NCI-H510A treated with DMSO at 0.1 percent for 48 hours (cell line): ENCODE measurements at regions not wholly inside any gene's neighbourhood (a gene's known extent, or its start where the extent isn't known, plus 50 kb on each side); places are given as distances from the start of the nearest gene placed in this dataset.

Experiments
- DNase-seq: peaks from one replicate; lab custom pipeline; 2025; lab: John Stamatoyannopoulos, UW

- DNase-seq: no peak
Measured at GRCh38 chr7:137172105-137172590, 171.4 kb downstream of the PTN start.

DNA sequence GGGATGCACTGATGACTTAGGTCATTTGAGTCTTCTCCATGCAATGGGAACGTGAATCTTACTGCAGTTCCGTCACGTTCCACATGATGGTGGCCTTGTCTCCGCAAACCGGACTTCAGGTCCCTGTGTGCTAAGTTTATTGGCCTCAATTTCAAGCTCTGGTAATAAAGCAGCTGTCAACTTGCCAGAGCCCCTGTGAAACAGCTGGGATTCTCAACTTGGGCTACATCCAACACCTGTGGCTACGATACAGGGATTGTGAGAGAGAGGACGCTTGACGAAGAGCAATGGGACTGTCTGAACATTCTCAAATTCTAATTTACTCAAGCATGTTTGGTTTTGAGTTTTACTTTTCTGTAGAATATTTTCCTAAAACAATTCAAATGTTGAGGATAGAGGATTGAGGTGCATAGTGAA lies 174.2 kb downstream of the PTN start:
- DNase-seq: peak; percentile 66

GRCh38 chr7:137167609-137168008 lies 175.9 kb downstream of the PTN start:
- DNase-seq: no peak

DNA sequence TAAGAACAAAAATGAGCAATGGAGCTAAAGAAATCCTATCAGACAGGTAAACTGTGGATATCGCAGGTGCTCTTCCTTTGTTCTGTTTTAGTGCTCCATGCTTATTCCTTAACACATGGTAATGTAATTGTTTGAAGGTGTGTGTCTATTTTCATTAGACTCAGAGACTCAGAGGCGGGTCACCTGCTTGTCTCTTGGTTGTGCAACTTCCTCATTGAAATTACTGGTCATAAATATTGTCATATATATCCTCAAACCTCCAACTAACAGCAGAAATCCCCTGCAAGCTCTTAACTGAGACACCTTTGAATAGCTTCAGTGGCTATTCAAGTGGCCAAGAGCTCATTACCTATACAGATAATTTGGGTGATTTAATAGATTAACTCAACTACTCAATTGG lies 177.2 kb downstream of the PTN start:
- no peak for DNase-seq

DNA sequence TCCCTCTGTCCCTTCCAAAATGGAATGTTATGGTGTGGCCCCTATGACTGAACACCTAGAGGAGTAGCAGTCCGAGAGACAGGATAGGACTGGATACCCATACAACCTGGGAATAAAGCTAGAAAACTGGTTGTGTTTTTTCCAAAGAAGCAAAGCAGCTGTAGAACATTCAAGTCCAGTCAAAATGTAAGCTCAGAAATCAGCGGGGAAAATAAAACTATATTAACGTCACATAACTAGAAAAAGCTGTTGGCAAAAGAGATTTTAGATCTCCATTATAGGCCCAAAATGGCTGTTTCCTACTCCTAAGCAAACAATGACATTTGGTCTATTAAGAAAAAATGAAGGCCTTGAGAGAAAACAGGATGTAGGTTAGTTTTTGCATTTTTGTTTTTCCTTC lies 177.7 kb downstream of the PTN start:
- no peak for DNase-seq

DNA sequence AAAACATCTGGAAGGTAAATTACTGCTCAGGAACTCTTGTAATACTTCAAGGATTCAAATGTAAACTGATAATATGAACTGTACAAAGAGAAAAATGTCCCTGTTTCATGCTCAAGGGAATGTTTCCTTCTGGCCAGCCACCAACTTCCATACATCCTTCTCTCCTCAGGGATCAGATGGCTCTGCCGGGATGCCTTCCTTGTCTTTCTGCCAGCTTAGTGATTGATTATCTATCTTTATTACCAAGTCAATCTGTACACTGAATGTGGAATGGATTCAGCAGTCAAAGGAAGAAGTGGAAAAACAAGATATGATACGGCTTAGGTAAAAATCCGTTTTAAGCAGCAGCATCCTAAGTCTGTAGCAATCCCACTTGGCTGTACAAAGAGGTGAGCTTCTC lies 178.3 kb downstream of the PTN start:
- no peak for DNase-seq

DNA sequence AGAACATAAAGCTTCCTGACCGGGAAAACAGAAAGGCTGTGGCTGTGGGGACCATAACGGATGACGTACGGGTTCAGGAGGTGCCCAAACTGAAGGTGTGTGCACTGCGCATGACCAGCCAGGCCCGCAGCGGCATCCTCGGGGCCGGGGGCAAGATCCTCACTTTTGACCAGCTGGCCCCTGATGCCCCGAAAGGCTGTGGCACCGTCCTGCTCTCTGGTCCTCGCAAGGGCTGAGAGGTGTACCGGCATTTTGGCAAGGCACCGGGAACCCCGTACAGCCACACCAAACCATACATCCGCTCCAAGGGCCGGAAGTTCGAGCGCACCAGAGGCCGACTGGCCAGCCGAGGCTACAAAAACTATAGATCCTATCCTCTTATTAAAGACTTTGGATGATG lies 179.3 kb downstream of the PTN start:
- no peak for DNase-seq

DNA sequence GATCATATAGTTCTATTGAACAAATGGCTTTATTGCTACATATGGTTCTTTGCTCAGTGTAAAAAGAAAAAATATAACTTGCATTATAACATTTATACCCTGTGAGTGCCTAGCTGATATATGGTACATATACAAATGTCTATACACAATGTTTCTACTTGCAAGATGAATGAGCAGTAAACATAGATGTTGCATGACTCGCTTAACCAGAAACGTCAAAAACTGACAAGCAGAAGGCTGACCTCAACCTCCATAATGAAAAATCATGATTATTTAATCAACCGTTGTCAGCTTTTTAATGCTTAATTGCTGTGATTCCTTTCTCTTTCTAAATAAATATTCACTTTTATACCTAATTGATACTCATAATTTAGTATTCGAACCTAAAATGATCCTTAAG lies 183.3 kb downstream of the PTN start:
- no peak for DNase-seq

DNA sequence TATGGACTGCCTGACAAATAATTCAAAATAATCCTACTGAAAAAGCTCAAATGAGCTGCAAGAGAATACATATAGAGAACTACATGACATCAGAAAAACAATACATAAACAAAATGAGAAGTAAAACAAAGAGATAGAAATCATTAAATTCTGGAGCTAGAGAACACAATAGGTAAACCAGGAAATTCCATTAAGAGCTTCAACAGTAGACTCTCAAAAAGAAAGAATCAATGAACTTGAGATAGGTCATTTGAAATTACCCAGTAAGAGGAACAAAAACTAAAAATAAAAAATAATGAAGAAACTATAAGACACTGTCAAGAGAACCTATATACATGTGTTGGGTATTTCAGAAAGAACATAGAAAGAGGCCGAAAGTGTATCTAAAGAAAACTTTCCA lies 186.3 kb downstream of the PTN start:
- DNase-seq: no peak

- DNase-seq: no peak
Measured at GRCh38 chr7:137151690-137152052, 191.9 kb downstream of the PTN start.

- DNase-seq: no peak
Measured at GRCh38 chr7:137151041-137151689, 192.4 kb downstream of the PTN start.

DNA sequence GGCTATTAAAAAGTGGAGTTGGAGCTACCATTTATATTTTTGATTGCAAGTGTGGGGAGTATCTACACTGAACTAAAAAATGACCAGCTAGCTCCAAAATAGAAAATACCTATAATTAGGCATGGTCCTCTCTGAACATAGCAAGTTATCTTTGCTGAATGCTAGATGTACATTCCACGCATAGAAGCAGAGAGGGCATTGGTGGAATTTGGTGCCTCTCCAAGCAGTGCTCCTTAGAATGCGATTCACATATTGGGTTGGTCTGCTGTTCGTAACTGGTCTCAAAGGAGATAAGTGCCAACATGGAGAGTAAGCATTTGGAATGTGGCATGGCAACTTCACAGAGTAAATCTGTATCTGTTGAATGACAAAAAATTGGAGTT lies 196.2 kb downstream of the PTN start:
- no peak for DNase-seq

GRCh38 chr7:137146552-137147337 lies 196.8 kb downstream of the PTN start:
- no peak for DNase-seq

DNA sequence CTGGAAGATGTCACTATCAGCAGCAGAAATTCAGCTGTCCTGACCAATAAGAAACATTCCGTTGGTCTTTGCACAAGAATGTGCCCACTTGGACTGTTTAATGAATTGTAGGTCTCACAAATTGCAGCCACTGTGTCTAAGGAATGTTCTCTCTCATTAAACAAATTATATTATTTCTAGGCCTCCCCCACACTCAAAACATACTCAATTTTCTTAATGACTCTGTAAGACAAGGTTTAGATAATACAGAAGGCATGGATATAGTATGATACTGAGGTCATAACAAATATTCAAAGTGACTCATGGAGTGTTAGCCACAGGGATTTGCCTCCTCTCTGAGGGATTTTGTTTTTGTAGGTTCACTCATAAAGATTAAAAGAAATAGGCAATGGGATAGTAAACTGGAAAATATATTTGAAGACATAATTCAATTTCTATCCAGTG lies 197.5 kb downstream of the PTN start:
- DNase-seq: no peak

GRCh38 chr7:137142376-137142775 lies 201.2 kb downstream of the PTN start:
- DNase-seq: no peak

- DNase-seq: no peak
Measured at GRCh38 chr7:137135654-137136350, 207.7 kb downstream of the PTN start.

GRCh38 chr7:137130751-137131158 lies 212.8 kb downstream of the PTN start:
- no peak for DNase-seq

- DNase-seq: no peak
Measured at GRCh38 chr7:137129025-137129424, 214.5 kb downstream of the PTN start.

GRCh38 chr7:137127806-137128205 lies 215.7 kb downstream of the PTN start:
- no peak for DNase-seq

DNA sequence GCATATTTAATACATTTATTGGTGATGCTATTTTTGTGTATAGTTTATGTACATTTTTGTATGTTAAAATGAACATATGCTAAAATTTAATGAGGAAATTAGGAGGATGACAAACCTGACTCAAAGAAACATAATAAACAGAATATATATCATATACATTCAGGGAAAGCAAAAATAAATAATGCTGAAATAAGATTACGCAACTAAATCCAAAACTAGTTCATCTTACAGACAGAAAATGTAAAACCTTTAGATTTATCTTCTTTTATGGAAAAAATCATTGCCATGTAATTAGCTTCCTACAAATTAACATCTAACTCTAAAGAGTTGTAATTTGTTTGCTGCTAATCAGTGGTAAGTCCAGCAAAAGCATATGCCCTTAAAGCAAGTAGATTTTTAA lies 216.5 kb downstream of the PTN start:
- DNase-seq: no peak

- DNase-seq: no peak
Measured at GRCh38 chr7:137122145-137122544, 221.4 kb downstream of the PTN start.

DNA sequence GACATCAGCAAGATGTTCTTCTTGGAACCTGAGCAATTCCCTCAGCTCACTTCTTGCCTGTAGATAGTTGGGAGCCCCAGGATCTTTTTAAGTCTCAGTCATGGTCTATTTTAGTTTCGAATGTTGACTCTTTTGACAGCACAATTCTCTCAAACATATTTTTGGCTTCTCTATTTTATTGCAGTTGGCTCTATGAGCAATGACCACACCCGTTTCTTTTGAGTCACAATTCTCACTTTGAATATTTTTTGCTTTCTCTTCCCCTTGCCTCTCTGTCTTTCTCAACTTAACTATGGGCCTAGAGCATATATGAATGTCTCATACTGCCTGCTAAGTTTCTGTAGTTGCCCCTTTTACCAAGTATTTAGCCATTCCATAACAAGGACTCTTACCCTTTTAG lies 222.8 kb downstream of the PTN start:
- no peak for DNase-seq

DNA sequence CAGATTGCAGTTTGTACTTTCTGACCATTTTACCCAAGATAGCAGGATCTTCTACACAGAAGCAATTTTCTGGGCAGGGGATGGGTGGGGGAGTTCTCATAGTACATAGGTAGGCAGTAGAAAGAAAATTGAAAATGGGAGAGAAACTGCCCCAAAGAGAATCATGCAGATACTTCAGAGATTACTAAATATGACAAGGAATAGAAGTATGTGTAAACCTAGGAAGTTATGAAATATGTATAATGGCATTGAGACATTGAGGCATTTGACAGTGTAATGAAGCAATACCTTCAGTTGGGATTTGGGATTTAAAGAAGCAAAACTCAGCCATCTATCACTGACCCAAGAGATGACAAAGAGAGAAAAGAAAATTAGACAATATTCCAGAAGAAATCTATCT lies 233.0 kb downstream of the PTN start:
- DNase-seq: no peak
